H9 (cell line): ENCODE measurements at regions not wholly inside any gene's neighbourhood (a gene's known extent, or its start where the extent isn't known, plus 50 kb on each side); places are given as distances from the start of the nearest gene placed in this dataset.

ENCODE experiments used
- DNase-seq: peaks from one replicate; pipeline ENCODE4 v3.0.0-alpha.2; 2017
- H2AFZ ChIP-seq: one replicate; pipeline ENCODE4 v1.6.1; 2013; ENCODE audit warnings: mild to moderate bottlenecking, low read length, control low read depth, moderate library complexity
- H2AK5ac ChIP-seq: 2 replicates; pipeline ENCODE4 v1.6.1; 2013; ENCODE audit warnings: low read length, control low read depth, mixed read lengths; ENCODE audit not compliant: insufficient read length
- H2BK120ac ChIP-seq: one replicate; pipeline ENCODE4 v1.6.1; 2013; ENCODE audit warnings: low read depth, mild to moderate bottlenecking, low read length, control low read depth, inconsistent platforms; ENCODE audit not compliant: poor library complexity, severe bottlenecking
- H2BK12ac ChIP-seq: 2 replicates; pipeline ENCODE4 v1.6.1; 2013; ENCODE audit warnings: low read length, control low read depth, mixed read lengths, low read depth; ENCODE audit not compliant: insufficient read length
- H2BK15ac ChIP-seq: 2 replicates; pipeline ENCODE4 v1.6.1; 2013; ENCODE audit warnings: low read depth, low read length, control low read depth
- H2BK20ac ChIP-seq: one replicate; pipeline ENCODE4 v1.6.1; 2013; ENCODE audit warnings: low read depth, mild to moderate bottlenecking, low read length, control low read depth, inconsistent platforms; ENCODE audit not compliant: poor library complexity, severe bottlenecking
- H2BK5ac ChIP-seq: 2 replicates; pipeline ENCODE4 v1.6.1; 2013; ENCODE audit warnings: low read length, control low read depth, mixed read lengths; ENCODE audit not compliant: insufficient read length
- H3K14ac ChIP-seq: 2 replicates; pipeline ENCODE4 v1.6.1; 2013; ENCODE audit warnings: low read length, control low read depth; ENCODE audit not compliant: insufficient read depth
- H3K18ac ChIP-seq: 2 replicates; pipeline ENCODE4 v1.6.1; 2013; ENCODE audit warnings: low read depth, mild to moderate bottlenecking, mixed read lengths, low read length, control low read depth; ENCODE audit not compliant: insufficient read length
- H3K23ac ChIP-seq: 2 replicates; pipeline ENCODE4 v1.6.1; 2013; ENCODE audit warnings: low read length, control low read depth, mixed read lengths, low read depth; ENCODE audit not compliant: insufficient read length
- H3K23me2 ChIP-seq: 2 replicates; pipeline ENCODE4 v1.6.1; 2013; ENCODE audit warnings: low read depth, mild to moderate bottlenecking, mixed read lengths, low read length, control low read depth; ENCODE audit not compliant: insufficient read length, poor library complexity, severe bottlenecking
- H3K27ac ChIP-seq: 2 replicates; pipeline ENCODE4 v1.5.1; 2013; ENCODE audit warnings: low read length, control low read depth, mixed read lengths, low read depth; ENCODE audit not compliant: insufficient read length
- H3K27me3 ChIP-seq: 2 replicates; pipeline ENCODE4 v1.6.1; 2013; ENCODE audit warnings: low read length, control low read depth, inconsistent platforms; ENCODE audit not compliant: insufficient read depth
- H3K4ac ChIP-seq: 2 replicates; pipeline ENCODE4 v1.6.1; 2013; ENCODE audit warnings: low read depth, mild to moderate bottlenecking, control low read depth, inconsistent platforms, low read length, moderate library complexity
- H3K4me1 ChIP-seq: 2 replicates; pipeline ENCODE4 v1.6.1; 2013; ENCODE audit warnings: low read length, control low read depth, inconsistent platforms; ENCODE audit not compliant: insufficient read depth
- H3K4me2 ChIP-seq: 2 replicates; pipeline ENCODE4 v1.6.1; 2013; ENCODE audit warnings: low read length, control low read depth, mixed read lengths; ENCODE audit not compliant: insufficient read length, insufficient read depth
- H3K56ac ChIP-seq: 2 replicates; pipeline ENCODE4 v1.6.1; 2013; ENCODE audit warnings: low read depth, mild to moderate bottlenecking, mixed read lengths, low read length, control low read depth; ENCODE audit not compliant: insufficient read length
- H3K79me1 ChIP-seq: 2 replicates; pipeline ENCODE4 v1.6.1; 2013; ENCODE audit warnings: low read depth, mild to moderate bottlenecking, moderate library complexity, low read length, control low read depth, inconsistent platforms; ENCODE audit not compliant: insufficient read depth, poor library complexity, severe bottlenecking
- H3K79me2 ChIP-seq: 2 replicates; pipeline ENCODE4 v1.6.1; 2013; ENCODE audit warnings: low read length, control low read depth, inconsistent platforms; ENCODE audit not compliant: insufficient read depth
- H3K9ac ChIP-seq: 2 replicates; pipeline ENCODE4 v1.6.1; 2013; ENCODE audit warnings: low read length, control low read depth, mixed read lengths; ENCODE audit not compliant: insufficient read length; ENCODE audit errors: extremely low read depth
- H3K9me3 ChIP-seq: one replicate; pipeline ENCODE4 v1.6.1; 2013; ENCODE audit warnings: low read depth, low read length, inconsistent platforms; ENCODE audit not compliant: control insufficient read depth
- H3T11ph ChIP-seq: one replicate; pipeline ENCODE4 v1.6.1; 2013; ENCODE audit warnings: mild to moderate bottlenecking, low read length, control low read depth, inconsistent platforms
- H4K20me1 ChIP-seq: one replicate; pipeline ENCODE4 v1.6.1; 2013; ENCODE audit not compliant: control insufficient read depth, insufficient read length, insufficient read depth
- H4K5ac ChIP-seq: 2 replicates; pipeline ENCODE4 v1.6.1; 2013; ENCODE audit warnings: low read depth, mild to moderate bottlenecking, mixed read lengths, low read length, control low read depth; ENCODE audit not compliant: insufficient read length
- H4K8ac ChIP-seq: replicated peaks from 2 replicates; pipeline ENCODE4 v1.6.1; 2013; ENCODE audit warnings: low read length, control low read depth, mixed read lengths, low read depth; ENCODE audit not compliant: insufficient read length
- H4K91ac ChIP-seq: 2 replicates; pipeline ENCODE4 v1.6.1; 2013; ENCODE audit warnings: low read depth, mild to moderate bottlenecking, moderate library complexity, mixed read lengths, low read length, control low read depth; ENCODE audit not compliant: insufficient read length
- H3K27ac Mint-ChIP-seq, 3 experiments: 2 replicates in 2 of 3; 3 replicates in 1 of 3; pipeline ENCODE4 v1.8.0; 2020 to 2021; ENCODE audit warnings: mixed read lengths in 3 of 3, mild to moderate bottlenecking in 1 of 3, moderate library complexity in 1 of 3
- H3K27me3 Mint-ChIP-seq: 2 replicates; pipeline ENCODE4 v1.8.0; 2021; ENCODE audit warnings: low read depth, mild to moderate bottlenecking, moderate library complexity, mixed read lengths
- H3K36me3 Mint-ChIP-seq, 3 experiments: 2 replicates in 2 of 3; 3 replicates in 1 of 3; pipeline ENCODE4 v1.8.0; 2020 to 2021; ENCODE audit warnings: low read depth in 3 of 3, mixed read lengths in 3 of 3; ENCODE audit not compliant: insufficient read depth in 1 of 3
- H3K4me1 Mint-ChIP-seq, 2 experiments: 2 replicates each; pipeline ENCODE4 v1.8.0; 2020; ENCODE audit warnings: mixed read lengths in 2 of 2
- H3K4me3 Mint-ChIP-seq, 2 experiments: 2 replicates in 1 of 2; 3 replicates in 1 of 2; pipeline ENCODE4 v1.8.0; 2020 to 2021; ENCODE audit warnings: mild to moderate bottlenecking in 2 of 2, mixed read lengths in 2 of 2, moderate library complexity in 1 of 2
- H3K9me3 Mint-ChIP-seq, 2 experiments: 2 replicates in 1 of 2; 3 replicates in 1 of 2; pipeline ENCODE4 v1.8.0; 2020; ENCODE audit warnings: mild to moderate bottlenecking in 2 of 2, mixed read lengths in 2 of 2, moderate library complexity in 1 of 2
- WGBS: extraction: QIAGEN DNeasy Blood & Tissue Kit; methylation state at CpG from one replicate; pipeline ENCODE4 v1.1.7; 2013; ENCODE audit warnings: missing lambda C conversion rate, low lambda C conversion rate, mixed read lengths; ENCODE audit not compliant: insufficient read length; ENCODE audit errors: extremely low coverage; 5-methylcytosine and 5-hydroxymethylcytosine counted together
- TF ChIP-seq, protein P1 (sequence below): fragments of 200-600 bp; sonication (generic); conservative IDR thresholded peaks from 3 replicates; pipeline ENCODE4 v1.8.0; 2021; ENCODE audit warnings: antibody characterized with exemption, mild to moderate bottlenecking

DNA sequence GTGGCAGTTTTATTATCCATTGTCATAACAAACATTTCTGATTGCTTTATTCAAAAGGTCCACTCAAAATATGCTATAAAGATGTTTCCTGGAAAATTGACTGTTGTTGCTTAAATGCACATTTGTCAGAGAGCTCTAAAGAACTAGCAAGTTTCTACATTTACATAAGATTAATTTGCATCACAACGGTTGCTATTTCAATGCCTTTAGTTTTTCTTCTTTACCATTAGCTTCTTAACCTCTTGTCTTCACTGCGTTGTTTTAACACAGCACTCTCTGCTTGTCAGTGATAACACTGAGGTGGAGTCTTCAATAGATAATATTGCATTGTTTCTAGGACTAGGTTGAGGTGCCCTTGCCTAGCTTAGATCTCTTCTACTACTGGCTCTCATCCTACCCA, 76.7 kb upstream of the GALNT7 start:
- Histone ChIP-seq H4K5ac (no peak overlapping the region), H2BK20ac (no peak overlapping the region), H4K91ac (no peak overlapping the region), H3K4me2 (peak overlapping the region; percentile 32), H2BK12ac (no peak overlapping the region), H3K9ac (no peak overlapping the region), H2BK5ac (no peak overlapping the region), H3T11ph (no peak overlapping the region), H3K23ac (no peak overlapping the region), H2BK15ac (no peak overlapping the region), H3K4ac (no peak overlapping the region), H3K27me3 (no peaks in the 10 kb centered on the region; the same call in 1 of the 2 replicates), H3K14ac (no peak overlapping the region), H3K18ac (no peak overlapping the region), H3K79me1 (no peaks in the 10 kb centered on the region), H3K9me3 (no peaks in the 10 kb centered on the region), H2AFZ (no peak overlapping the region), H2BK120ac (no peak overlapping the region), H3K56ac (no peak overlapping the region), H3K27ac (peak overlapping the region; percentile 63), H4K8ac (no peak overlapping the region), H3K23me2 (no peaks in the 10 kb centered on the region), H3K79me2 (no peaks in the 10 kb centered on the region), H3K4me1 (peaks cover 13% of the 10 kb centered on the region; the same call in 1 of the 2 replicates), H4K20me1 (no peaks in the 10 kb centered on the region), H2AK5ac (no peak overlapping the region)
- peak overlapping the region in 1 of 2 experiments; percentile 51; a peak in 1 of 5 replicates for H3K4me3 Mint-ChIP-seq
- no peaks in the 10 kb centered on the region for H3K27me3 Mint-ChIP-seq
- no CpG with 5 or more reads among the region's 2 CpGs for WGBS
- H3K4me1 Mint-ChIP-seq, result peaks cover 42 to 47% of the 10 kb centered on the region in 2 experiments
- peaks cover 0 to 4% (median 0%) of the 10 kb centered on the region in 3 experiments; a peak in 3 of 7 replicates for H3K36me3 Mint-ChIP-seq
- TF ChIP-seq, protein P1, sequence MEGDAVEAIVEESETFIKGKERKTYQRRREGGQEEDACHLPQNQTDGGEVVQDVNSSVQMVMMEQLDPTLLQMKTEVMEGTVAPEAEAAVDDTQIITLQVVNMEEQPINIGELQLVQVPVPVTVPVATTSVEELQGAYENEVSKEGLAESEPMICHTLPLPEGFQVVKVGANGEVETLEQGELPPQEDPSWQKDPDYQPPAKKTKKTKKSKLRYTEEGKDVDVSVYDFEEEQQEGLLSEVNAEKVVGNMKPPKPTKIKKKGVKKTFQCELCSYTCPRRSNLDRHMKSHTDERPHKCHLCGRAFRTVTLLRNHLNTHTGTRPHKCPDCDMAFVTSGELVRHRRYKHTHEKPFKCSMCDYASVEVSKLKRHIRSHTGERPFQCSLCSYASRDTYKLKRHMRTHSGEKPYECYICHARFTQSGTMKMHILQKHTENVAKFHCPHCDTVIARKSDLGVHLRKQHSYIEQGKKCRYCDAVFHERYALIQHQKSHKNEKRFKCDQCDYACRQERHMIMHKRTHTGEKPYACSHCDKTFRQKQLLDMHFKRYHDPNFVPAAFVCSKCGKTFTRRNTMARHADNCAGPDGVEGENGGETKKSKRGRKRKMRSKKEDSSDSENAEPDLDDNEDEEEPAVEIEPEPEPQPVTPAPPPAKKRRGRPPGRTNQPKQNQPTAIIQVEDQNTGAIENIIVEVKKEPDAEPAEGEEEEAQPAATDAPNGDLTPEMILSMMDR, result no peak
- peak overlapping the region; percentile 59 to 86 (median 71) for H3K27ac Mint-ChIP-seq
- H3K9me3 Mint-ChIP-seq, result no peaks in the 10 kb centered on the region; a peak in 2 of 5 replicates
- no peak for DNase-seq
